Sciatic nerve (tissue), 2 donors: ENCODE measurements at regions not wholly inside any gene's neighbourhood (a gene's known extent, or its start where the extent isn't known, plus 50 kb on each side); places are given as distances from the start of the nearest gene placed in this dataset.
"Not testable (repeated sequence)": the region's sequence is repeated elsewhere in the genome, so short reads cannot be mapped to it uniquely, and the experiment has no call there.

Experiments used
- ATAC-seq: fragments of 200-7000 bp; cut with Tn5 transposase; one replicate; pipeline ENCODE4 v1.9.1; 2020; ENCODE audit warnings: mild to moderate bottlenecking, moderate library complexity
- DNase-seq: peaks from one replicate; pipeline ENCODE4 v3.0.0-alpha.2; 2020; ENCODE audit warnings: low spot score
- intact Hi-C: fragments of 100-400 bp; cut with DNase I; formaldehyde crosslinking; loops from one replicate; pipeline ENCODE4 v1.14.2; 2022
- donor health status: DM: no; HTN: no; CAD: no.
- donor health status: DM: no; HTN: no; CAD: no.

DNA sequence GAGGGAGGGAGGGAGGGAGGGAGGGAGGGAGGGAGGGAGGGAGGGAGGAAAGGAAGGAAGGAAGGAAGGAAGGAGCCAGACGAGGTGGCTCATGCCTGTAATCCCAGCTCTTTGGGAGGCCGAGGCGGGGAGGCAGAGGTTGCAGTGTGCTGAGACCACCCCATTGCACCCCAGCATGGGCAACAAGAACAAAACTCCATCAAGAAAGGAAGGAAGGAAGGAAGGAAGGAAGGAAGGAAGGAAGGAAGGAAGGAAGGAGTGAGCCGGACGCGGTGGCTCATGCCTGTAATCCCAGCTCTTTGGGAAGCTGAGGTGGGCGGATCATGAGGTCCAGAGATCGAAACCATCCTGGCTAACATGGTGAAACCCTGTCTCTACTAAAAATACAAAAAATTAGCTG lies 60.8 kb upstream of the JARID2 start:
- ATAC-seq, intact Hi-C loops, DNase-seq: not testable (repeated sequence)

DNA sequence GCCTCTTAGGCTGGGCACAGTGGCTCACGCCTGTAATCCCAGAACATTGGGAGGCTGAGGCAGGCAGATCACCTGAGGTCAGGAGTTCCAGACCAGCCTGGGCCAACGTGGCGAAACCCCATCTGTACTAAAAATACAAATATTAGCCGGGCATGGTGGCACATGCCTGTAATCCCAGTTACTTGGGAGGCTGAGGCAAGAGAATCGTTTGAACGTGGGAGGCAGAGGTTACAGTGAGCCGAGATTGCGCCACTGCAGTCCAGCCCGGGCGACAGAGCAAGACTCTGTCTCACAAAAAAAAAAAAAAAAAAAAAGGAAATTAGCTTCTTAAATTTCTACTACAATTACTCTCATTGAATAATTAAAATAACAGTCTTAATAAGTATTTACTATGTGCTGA lies 52.4 kb upstream of the JARID2 start:
- DNase-seq, intact Hi-C loops, ATAC-seq: not testable (repeated sequence)

DNA sequence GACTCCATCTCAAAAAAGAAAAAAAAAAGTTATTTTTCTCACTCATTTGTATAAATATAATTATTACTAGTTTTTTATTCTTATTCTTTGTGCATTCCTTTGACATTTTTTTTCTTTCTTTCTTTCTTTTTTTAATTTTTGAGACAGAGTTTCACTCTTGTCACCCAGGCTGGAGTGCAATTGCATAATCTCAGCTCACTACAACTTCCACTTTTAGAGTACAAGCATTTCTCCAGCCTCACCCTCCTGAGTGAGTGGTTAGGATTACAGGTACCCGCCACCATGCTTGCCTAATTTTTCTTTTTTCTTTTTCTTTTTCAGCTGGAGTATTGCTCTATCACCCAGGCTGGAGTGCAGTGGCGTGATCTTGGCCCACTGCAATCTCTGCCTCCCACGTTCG lies 51.4 kb upstream of the JARID2 start:
- intact Hi-C loops = no loop called here
- no peak for DNase-seq
- ATAC-seq = no peak
